NOMO-1 (cell line): ENCODE measurements at regions not wholly inside any gene's neighbourhood (a gene's known extent, or its start where the extent isn't known, plus 50 kb on each side); places are given as distances from the start of the nearest gene placed in this dataset.

Experiments
- DNase-seq, 2 experiments: peaks; one replicate each; lab custom pipeline; 2025; ENCODE audit not compliant: unreplicated experiment in 2 of 2; lab: John Stamatoyannopoulos, UW

DNA sequence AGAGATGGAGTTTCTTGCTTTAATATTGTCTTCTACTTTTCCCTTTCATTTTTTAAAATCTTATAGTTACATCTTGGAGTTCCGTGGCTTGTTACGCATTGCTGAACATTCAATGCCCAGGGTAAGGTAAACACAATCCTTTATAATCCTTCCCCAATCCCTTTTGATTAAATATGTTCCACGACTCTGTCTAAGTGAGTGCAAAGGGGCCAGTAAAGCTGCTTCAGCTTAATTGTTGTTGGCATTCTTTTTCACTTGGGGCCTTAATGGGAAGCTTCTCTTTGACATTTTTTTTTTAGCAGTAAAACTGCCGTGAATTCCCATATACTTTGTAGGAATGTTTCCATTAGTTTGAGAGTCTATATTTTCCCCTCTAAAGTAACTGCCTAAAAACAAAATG is 1028.1 kb downstream of the C4orf33 start:
- no peak for DNase-seq

DNA sequence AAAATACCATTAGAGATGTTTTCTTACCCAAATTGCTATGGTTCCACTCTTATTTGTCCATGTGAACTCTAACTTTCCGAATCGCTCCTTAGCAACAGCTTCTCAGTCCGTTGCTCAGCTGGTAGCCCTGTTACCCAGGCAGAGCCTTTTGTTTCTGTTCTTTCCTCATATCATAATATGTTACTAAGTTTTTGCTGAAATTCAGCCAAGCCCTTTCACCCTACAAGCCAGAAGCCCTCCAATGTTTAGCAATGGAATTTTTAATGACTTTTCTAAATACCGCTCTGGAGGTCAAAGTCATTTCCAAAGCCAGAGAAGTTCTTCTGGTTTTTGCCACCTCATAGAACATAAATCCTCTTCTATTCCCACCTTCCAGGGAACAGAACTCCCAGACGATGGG is 1029.5 kb downstream of the C4orf33 start:
- DNase-seq: no peak

GRCh38 chr4:130127297-130127696 is 1031.3 kb downstream of the C4orf33 start:
- DNase-seq: no peak

DNA sequence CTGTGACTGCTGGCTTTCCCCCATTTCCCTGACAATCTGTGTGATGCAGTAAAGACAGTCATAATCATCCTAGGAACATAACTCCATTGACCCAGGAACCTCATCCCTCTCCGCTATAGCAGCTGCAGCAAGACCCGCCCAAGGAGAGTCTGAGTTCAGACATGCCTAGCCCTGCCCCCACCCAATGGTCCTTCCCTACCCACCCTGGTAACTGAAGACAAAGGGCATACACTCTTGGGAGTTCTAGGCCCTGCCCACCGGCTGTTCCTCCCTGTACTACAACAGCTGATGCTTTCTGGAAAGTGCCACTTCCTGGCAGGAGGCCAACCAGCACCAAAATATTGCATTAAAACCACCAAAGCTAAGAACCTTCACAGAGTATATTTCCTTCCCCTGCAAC is 1035.6 kb downstream of the C4orf33 start:
- DNase-seq: no peak

- DNase-seq: no peak
Observed at GRCh38 chr4:130141651-130142050, 1045.7 kb downstream of the C4orf33 start.

- DNase-seq: no peak
Observed at GRCh38 chr4:130143656-130144055, 1047.7 kb downstream of the C4orf33 start.

- DNase-seq: no peak
Observed at GRCh38 chr4:130146773-130147172, 1050.8 kb downstream of the C4orf33 start.

GRCh38 chr4:130147641-130148040 is 1051.7 kb downstream of the C4orf33 start:
- no peak for DNase-seq

GRCh38 chr4:130154901-130155300 is 1058.9 kb downstream of the C4orf33 start:
- DNase-seq: no peak

DNA sequence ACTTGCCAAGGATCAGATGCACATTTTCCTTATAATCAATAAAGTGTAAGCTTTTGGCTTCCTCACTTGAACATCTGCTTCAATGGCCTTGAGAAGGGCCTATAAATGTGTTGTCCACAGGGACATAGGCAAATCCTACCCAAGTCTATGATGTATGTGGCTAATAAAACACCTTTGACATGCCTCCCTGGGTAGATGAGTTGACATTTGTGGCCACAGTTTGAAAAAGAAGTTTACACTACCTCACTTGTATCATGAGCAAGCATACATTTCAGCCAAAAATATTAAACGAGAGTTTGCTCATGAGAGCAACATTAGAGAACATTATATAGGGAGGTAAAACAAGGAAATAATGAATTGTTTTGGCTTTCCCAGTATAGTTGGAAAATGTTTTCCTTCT is 1067.7 kb downstream of the C4orf33 start:
- no peak for DNase-seq

- no peak for DNase-seq
Observed at GRCh38 chr4:130165381-130165780, 1069.4 kb downstream of the C4orf33 start.

GRCh38 chr4:130172156-130172555 is 1076.2 kb downstream of the C4orf33 start:
- DNase-seq: no peak

DNA sequence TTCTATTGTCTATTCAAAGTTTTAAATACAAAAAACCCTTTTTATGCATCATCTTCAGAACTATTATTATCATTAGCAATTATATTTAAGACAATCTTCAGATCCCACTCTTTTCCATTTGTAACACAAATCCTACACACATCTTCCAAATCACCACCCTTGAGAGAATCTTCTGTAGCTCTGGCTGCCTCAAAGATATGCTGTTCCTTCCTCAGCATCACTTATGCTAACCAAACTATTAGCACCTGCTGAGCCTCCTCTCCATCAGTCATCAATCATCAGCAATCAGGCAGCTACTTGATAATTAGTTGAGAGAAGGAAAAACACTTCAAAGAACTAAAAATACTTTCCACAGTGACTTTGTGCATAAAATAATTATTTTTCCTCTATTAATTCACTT is 1082.2 kb downstream of the C4orf33 start:
- DNase-seq: no peak

GRCh38 chr4:130183096-130183495 is 1087.1 kb downstream of the C4orf33 start:
- no peak for DNase-seq

DNA sequence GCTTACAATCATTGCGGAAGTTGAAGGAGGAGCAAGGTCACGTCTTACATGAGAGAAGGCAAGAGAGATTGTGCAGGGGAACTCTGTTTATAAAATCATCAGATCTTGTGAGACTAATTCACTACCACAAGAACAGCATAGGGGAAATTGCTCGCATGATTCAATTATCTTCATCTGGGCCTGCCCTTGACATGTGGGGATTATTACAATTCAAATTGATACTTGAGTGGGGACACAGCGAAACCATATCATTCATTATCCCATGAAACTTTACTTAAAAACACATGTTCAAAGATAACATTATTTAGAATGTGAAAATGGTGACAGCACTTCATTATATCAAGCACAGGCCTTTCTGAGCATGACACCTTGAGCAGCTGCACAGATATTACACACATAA is 1087.8 kb downstream of the C4orf33 start:
- DNase-seq: no peak

DNA sequence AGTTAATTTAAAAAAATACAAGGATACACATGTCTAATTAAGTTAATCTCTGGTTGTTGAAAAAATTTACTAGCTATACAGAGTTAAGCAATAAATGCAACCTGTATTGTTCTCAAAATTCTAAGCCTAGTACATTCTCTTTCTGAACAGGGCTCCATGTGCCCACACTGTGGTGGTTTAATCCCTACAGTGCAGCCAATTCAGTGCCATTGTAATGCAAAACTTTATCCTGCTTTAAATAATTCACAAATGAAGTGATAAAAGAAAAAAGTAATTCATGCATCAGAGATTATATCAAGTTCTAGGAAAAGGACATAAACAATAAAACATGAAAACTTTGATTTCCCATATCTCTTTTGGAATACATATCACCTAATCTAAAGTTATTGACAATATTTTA is 1089.2 kb downstream of the C4orf33 start:
- no peak for DNase-seq

- no peak for DNase-seq
Observed at GRCh38 chr4:130186931-130187330, 1091.0 kb downstream of the C4orf33 start.

- DNase-seq: no peak
Observed at GRCh38 chr4:130187587-130187986, 1091.6 kb downstream of the C4orf33 start.

- DNase-seq: no peak
Observed at GRCh38 chr4:130192787-130193186, 1096.8 kb downstream of the C4orf33 start.

DNA sequence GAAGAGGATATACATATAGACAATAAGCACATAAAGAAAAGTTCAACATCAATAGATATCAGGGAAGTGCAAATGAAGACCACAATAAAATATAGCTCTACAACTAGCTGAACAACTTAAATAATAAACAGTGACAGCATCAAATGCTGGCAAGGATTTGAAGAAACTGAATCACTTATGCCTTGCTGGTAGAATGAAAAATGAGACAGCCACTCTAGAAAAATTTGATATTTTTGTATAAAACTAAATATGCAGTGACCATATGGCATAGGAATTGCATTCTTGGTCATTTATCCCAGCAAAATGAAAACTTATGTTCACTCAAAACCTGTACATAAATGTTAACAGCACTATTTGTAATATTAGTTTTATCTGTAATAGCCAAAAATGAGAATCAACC is 1102.0 kb downstream of the C4orf33 start:
- no peak for DNase-seq

- no peak for DNase-seq
Observed at GRCh38 chr4:130203571-130203970, 1107.6 kb downstream of the C4orf33 start.

- no peak for DNase-seq
Observed at GRCh38 chr4:130210864-130211263, 1114.9 kb downstream of the C4orf33 start.

DNA sequence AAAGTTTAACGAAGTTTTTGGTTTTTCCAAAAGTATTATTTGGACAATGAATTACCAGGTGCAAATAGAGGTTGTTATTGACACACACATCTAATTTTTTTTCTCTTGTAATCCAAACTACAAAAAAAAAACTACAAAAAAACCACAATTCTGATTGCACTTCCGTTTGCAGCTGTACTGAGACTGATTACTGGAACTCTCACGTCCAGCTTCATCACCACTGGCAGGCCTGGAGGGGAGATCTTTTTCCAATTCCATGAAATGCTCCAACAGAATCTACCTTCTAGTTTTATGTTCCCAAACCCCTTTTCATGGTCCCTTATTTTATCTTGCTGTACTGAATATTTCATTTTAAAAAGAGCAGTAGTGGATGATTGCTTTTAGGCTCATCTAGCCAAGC is 1118.3 kb downstream of the C4orf33 start:
- DNase-seq: no peak
